Fibroblast of the conjunctiva (primary cell): ENCODE measurements at regions not wholly inside any gene's neighbourhood (a gene's known extent, or its start where the extent isn't known, plus 50 kb on each side); places are given as distances from the start of the nearest gene placed in this dataset.
"Not testable (repeated sequence)": the region's sequence is repeated elsewhere in the genome, so short reads cannot be mapped to it uniquely, and the experiment has no call there.

Source experiments
- DNase-seq: peaks from one replicate; pipeline ENCODE4 v3.0.0-alpha.2; 2010; ENCODE audit warnings: low read depth

GRCh38 chr3:175941352-175941751, 1082.2 kb downstream of the NAALADL2 start:
- no peak for DNase-seq

GRCh38 chr3:175940881-175941280, 1081.7 kb downstream of the NAALADL2 start:
- DNase-seq = no peak

GRCh38 chr3:175940243-175940642, 1081.1 kb downstream of the NAALADL2 start:
- DNase-seq = no peak

GRCh38 chr3:175937367-175937766, 1078.2 kb downstream of the NAALADL2 start:
- not testable (repeated sequence) for DNase-seq

GRCh38 chr3:175932586-175932985, 1073.5 kb downstream of the NAALADL2 start:
- no peak for DNase-seq

GRCh38 chr3:175919133-175919532, 1060.0 kb downstream of the NAALADL2 start:
- DNase-seq = no peak

GRCh38 chr3:175916191-175916934, 1057.2 kb downstream of the NAALADL2 start:
- DNase-seq = no peak

- no peak for DNase-seq
Measured at GRCh38 chr3:175914785-175915184, 1055.7 kb downstream of the NAALADL2 start.

- DNase-seq = no peak
Measured at GRCh38 chr3:175913286-175913685, 1054.2 kb downstream of the NAALADL2 start.

- no peak for DNase-seq
Measured at GRCh38 chr3:175911937-175912336, 1052.8 kb downstream of the NAALADL2 start.

GRCh38 chr3:175902226-175902625, 1043.1 kb downstream of the NAALADL2 start:
- DNase-seq = no peak

- DNase-seq = no peak
Measured at GRCh38 chr3:175898194-175898593, 1039.1 kb downstream of the NAALADL2 start.

GRCh38 chr3:175896655-175897054, 1037.5 kb downstream of the NAALADL2 start:
- DNase-seq = no peak

- DNase-seq = no peak
Measured at GRCh38 chr3:175895731-175896130, 1036.6 kb downstream of the NAALADL2 start.

- no peak for DNase-seq
Measured at GRCh38 chr3:175893566-175893965, 1034.4 kb downstream of the NAALADL2 start.

GRCh38 chr3:175890066-175890465, 1030.9 kb downstream of the NAALADL2 start:
- no peak for DNase-seq

GRCh38 chr3:175885231-175885766, 1026.2 kb downstream of the NAALADL2 start:
- DNase-seq = no peak

GRCh38 chr3:175879417-175879816, 1020.3 kb downstream of the NAALADL2 start:
- DNase-seq = no peak

- no peak for DNase-seq
Measured at GRCh38 chr3:175869404-175869803, 1010.3 kb downstream of the NAALADL2 start.

GRCh38 chr3:175868626-175869025, 1009.5 kb downstream of the NAALADL2 start:
- no peak for DNase-seq

- DNase-seq = no peak
Measured at GRCh38 chr3:175865724-175866123, 1006.6 kb downstream of the NAALADL2 start.

- no peak for DNase-seq
Measured at GRCh38 chr3:175861916-175862315, 1002.8 kb downstream of the NAALADL2 start.
